Heart left ventricle (tissue), 16 donors: ENCODE measurements at regions not wholly inside any gene's neighbourhood (a gene's known extent, or its start where the extent isn't known, plus 50 kb on each side); places are given as distances from the start of the nearest gene placed in this dataset.
"Not testable (repeated sequence)": the region's sequence is repeated elsewhere in the genome, so short reads cannot be mapped to it uniquely, and the experiment has no call there.

ENCODE experiments used
- ATAC-seq, 4 donors: fragments of 200-7000 bp; cut with Tn5 transposase; one replicate each; pipeline ENCODE4 v1.9.1; 2020 to 2022; ENCODE audit warnings: moderate library complexity in 4 of 4, mild to moderate bottlenecking in 3 of 4, moderate number of reproducible peaks in 1 of 4
- DNase-seq, 5 donors: peaks; one replicate each; pipeline ENCODE4 v3.0.0-alpha.2; 2020
- H3K27ac ChIP-seq, 12 donors: fragments of 200-600 bp; sonication (generic) in 4 of 12; one replicate each; pipeline versions ENCODE4 v1.5.0 to v1.8.0; 2016 to 2022; ENCODE audit warnings: mild to moderate bottlenecking in 2 of 12
- H3K27me3 ChIP-seq, 9 donors: fragments of 200-600 bp; sonication (generic) in 2 of 9; one replicate each; pipeline versions ENCODE4 v1.5.1 to v1.8.0; 2016 to 2022; ENCODE audit warnings: mild to moderate bottlenecking in 3 of 9
- H3K36me3 ChIP-seq, 9 donors: fragments of 200-600 bp; sonication (generic) in 2 of 9; one replicate each; pipeline versions ENCODE4 v1.5.0 to v1.8.0; 2018 to 2022; ENCODE audit warnings: mild to moderate bottlenecking in 2 of 9
- H3K4me1 ChIP-seq, 12 donors: fragments of 200-600 bp; sonication (generic) in 4 of 12; one replicate each; pipeline versions ENCODE4 v1.5.0 to v1.8.0; 2016 to 2022; ENCODE audit warnings: mild to moderate bottlenecking in 3 of 12
- H3K4me3 ChIP-seq, 12 donors: fragments of 200-600 bp; sonication (generic) in 4 of 12; one replicate each; pipeline versions ENCODE4 v1.5.0 to v1.8.0; 2017 to 2022; ENCODE audit warnings: mild to moderate bottlenecking in 9 of 12, moderate library complexity in 4 of 12
- H3K9me3 ChIP-seq, 12 donors: fragments of 200-600 bp; sonication (generic) in 4 of 12; one replicate each; pipeline versions ENCODE4 v1.5.0 to v1.8.0; 2016 to 2022; ENCODE audit warnings: mild to moderate bottlenecking in 1 of 12
- POLR2A ChIP-seq, 2 donors: fragments of 450-650 bp; IDR thresholded peaks; one replicate each; pipeline ENCODE4 v1.6.1; 2017; ENCODE audit warnings: antibody characterized with exemption in 2 of 2, mild to moderate bottlenecking in 2 of 2, moderate library complexity in 2 of 2
- WGBS, 4 donors: extraction: QIAGEN DNeasy Blood & Tissue Kit in 2 of 4; methylation state at CpG; one replicate each; pipeline versions ENCODE4 v1.1.5 to v1.1.7; 2013 to 2018; 5-methylcytosine and 5-hydroxymethylcytosine counted together
- intact Hi-C, 10 donors: fragments of 100-400 bp; cut with DNase I; formaldehyde crosslinking; loops; one replicate each; pipeline versions ENCODE4 v1.11.1 to v1.14.2; 2022
- TF ChIP-seq, protein P1 (sequence below), 12 donors: fragments of 200-600 bp; sonication (generic) in 4 of 12; IDR thresholded peaks; one replicate each; pipeline versions ENCODE4 v1.5.0 to v1.8.0; 2018 to 2022; ENCODE audit warnings: antibody characterized with exemption in 12 of 12, mild to moderate bottlenecking in 5 of 12
- donor health status: ischemic (EF 13 %, LVEDD 7.1; RV severe dilation, severe dysfunction).
- donor health status: healthy with polysubstance abuse.
- donor health status: DM: no; HTN: yes; CAD: no.
- donor health status: DM: no; HTN: no; CAD: no.
- donor health status: ischemic (EF 25% LVEDD 6.9; RV normal size, moderate dysfunction).
- donor health status: ischemic (EF 25% LVEDD 5.7; RV mildly dilated, moderate dysfunction).
- donor health status: healthy.
- donor health status: DM: yes; HTN: yes; CAD: no.
- donor health status: ischemic (EF 35%, LVEDD 5.7; RV mildly dilated, moderate dysfunction).
- donor health status: nonischemic (EF 11% LVEDD 7.7; RV severe dilation, severe dysfunction).
- donor health status: DM: yes; HTN: yes; CAD: no.
- donor health status: PGD.
- donor health status: ischemic (EF 29% LVEDD 5.4; RV normal size, mild dysfunction).
- donor health status: nonischemic (EF 23%, LVEDD 6.1; RV moderate dilation, normal function).

- H3K36me3 ChIP-seq = no peaks in the 10 kb centered on the region
- no peak for DNase-seq
- no peak overlapping the region for H3K27ac ChIP-seq
- ATAC-seq = no peak
- H3K9me3 ChIP-seq = peaks cover 0 to 2% (median 0%) of the 10 kb centered on the region in 12 donors
- whole genome bisulfite sequencing, 4 donors = 65 to 80% (median 74%) methylated on average over 2 of the region's 2 CpGs
- TF ChIP-seq, protein P1, sequence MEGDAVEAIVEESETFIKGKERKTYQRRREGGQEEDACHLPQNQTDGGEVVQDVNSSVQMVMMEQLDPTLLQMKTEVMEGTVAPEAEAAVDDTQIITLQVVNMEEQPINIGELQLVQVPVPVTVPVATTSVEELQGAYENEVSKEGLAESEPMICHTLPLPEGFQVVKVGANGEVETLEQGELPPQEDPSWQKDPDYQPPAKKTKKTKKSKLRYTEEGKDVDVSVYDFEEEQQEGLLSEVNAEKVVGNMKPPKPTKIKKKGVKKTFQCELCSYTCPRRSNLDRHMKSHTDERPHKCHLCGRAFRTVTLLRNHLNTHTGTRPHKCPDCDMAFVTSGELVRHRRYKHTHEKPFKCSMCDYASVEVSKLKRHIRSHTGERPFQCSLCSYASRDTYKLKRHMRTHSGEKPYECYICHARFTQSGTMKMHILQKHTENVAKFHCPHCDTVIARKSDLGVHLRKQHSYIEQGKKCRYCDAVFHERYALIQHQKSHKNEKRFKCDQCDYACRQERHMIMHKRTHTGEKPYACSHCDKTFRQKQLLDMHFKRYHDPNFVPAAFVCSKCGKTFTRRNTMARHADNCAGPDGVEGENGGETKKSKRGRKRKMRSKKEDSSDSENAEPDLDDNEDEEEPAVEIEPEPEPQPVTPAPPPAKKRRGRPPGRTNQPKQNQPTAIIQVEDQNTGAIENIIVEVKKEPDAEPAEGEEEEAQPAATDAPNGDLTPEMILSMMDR (IDR thresholded peaks at IDR 0.05) = no peak
- no peak for TF ChIP-seq POLR2A (IDR thresholded peaks at IDR 0.05)
- H3K4me3 ChIP-seq = no peak overlapping the region
- no peaks in the 10 kb centered on the region for H3K4me1 ChIP-seq
- no peaks in the 10 kb centered on the region for H3K27me3 ChIP-seq
- intact Hi-C loops = no loop called here
Measured at GRCh38 chr1:76730027-76730426, 137.3 kb upstream of the ST6GALNAC5 start.

GRCh38 chr1:76738355-76738754 is 128.9 kb upstream of the ST6GALNAC5 start:
- H3K4me3 ChIP-seq, DNase-seq, H3K27me3 ChIP-seq, H3K27ac ChIP-seq, intact Hi-C loops, H3K4me1 ChIP-seq, ATAC-seq, H3K36me3 ChIP-seq: not testable (repeated sequence)
- H3K9me3 ChIP-seq = peaks cover 0 to 15% (median 2%) of the 10 kb centered on the region in 12 donors
- WGBS, 4 donors = 85 to 89% (median 87%) methylated on average over 1 of the region's 1 CpG

GRCh38 chr1:76740956-76741355 is 126.3 kb upstream of the ST6GALNAC5 start:
- H3K4me1 ChIP-seq, H3K4me3 ChIP-seq, H3K27me3 ChIP-seq, H3K36me3 ChIP-seq, ATAC-seq, DNase-seq, intact Hi-C loops, H3K27ac ChIP-seq: not testable (repeated sequence)
- H3K9me3 ChIP-seq = peaks cover 0 to 24% (median 12%) of the 10 kb centered on the region in 12 donors
- WGBS, 4 donors = 76 to 86% (median 84%) methylated on average over 5 to 8 of the region's 8 CpGs

GRCh38 chr1:76744989-76745388 is 122.3 kb upstream of the ST6GALNAC5 start:
- intact Hi-C loops = no loop called here
- ATAC-seq (no peak), DNase-seq (no peak)
- H3K4me3 ChIP-seq = no peak overlapping the region
- peaks cover 0 to 26% (median 12%) of the 10 kb centered on the region in 12 donors for H3K9me3 ChIP-seq
- no peaks in the 10 kb centered on the region for H3K27me3 ChIP-seq
- 84 to 89% (median 89%) methylated on average over 1 of the region's 1 CpG for WGBS, 4 donors
- H3K27ac ChIP-seq = no peak overlapping the region
- no peaks in the 10 kb centered on the region for H3K36me3 ChIP-seq
- no peaks in the 10 kb centered on the region for H3K4me1 ChIP-seq
- TF ChIP-seq, protein P1 (IDR thresholded peaks at IDR 0.05) = no peak
- TF ChIP-seq POLR2A (IDR thresholded peaks at IDR 0.05) = no peak

DNA sequence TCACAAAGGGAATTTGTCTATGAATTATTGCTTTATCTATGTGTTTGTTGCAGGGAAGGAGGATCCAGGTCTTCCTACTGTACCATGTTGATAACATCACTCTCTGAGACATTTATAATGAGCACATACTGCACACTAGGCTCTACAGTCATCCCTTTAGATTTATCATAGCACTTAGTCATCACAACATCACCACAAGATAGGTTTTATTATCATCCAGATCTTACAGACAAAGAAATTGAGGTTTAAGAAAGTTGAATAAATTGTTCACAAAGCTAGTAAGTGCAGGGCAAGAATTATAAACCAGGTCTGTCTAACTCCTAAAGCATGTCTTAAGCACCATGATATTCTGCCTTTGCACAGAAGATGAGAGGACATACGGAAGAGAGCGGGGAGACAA is 121.1 kb upstream of the ST6GALNAC5 start:
- ATAC-seq = no peak
- H3K27ac ChIP-seq = no peak overlapping the region

More for the DNA sequence above, 121.1 kb upstream of the ST6GALNAC5 start:
- Histone ChIP-seq H3K27me3 (no peaks in the 10 kb centered on the region), H3K4me3 (no peak overlapping the region), H3K36me3 (no peaks in the 10 kb centered on the region), H3K4me1 (no peaks in the 10 kb centered on the region), H3K9me3 (peaks cover 0 to 26% (median 12%) of the 10 kb centered on the region in 12 donors)
- intact Hi-C loops = no loop called here
- no peak for DNase-seq
- WGBS, 4 donors = 50 to 83% (median 77%) methylated on average over 2 of the region's 2 CpGs
- TF ChIP-seq, protein P1 (IDR thresholded peaks at IDR 0.05) = no peak
- TF ChIP-seq POLR2A (IDR thresholded peaks at IDR 0.05) = no peak
